CD4-positive, alpha-beta T cell treated with Interleukin-6 at 100 ng/mL for 8 hours (primary cell): ENCODE measurements at regions not wholly inside any gene's neighbourhood (a gene's known extent, or its start where the extent isn't known, plus 50 kb on each side); places are given as distances from the start of the nearest gene placed in this dataset.
"Not testable (repeated sequence)": the region's sequence is repeated elsewhere in the genome, so short reads cannot be mapped to it uniquely, and the experiment has no call there.

Experiments
- DNase-seq: peaks from one replicate; pipeline ENCODE4 v3.0.0-alpha.2; 2020; ENCODE audit warnings: mixed read lengths, low spot score

- no peak for DNase-seq
These were observed 82.2 kb upstream of the HABP2 start for GRCh38 chr10:113470372-113471240.

GRCh38 chr10:113471241-113471996, 81.4 kb upstream of the HABP2 start:
- no peak for DNase-seq

- DNase-seq, result no peak
These were observed 79.8 kb upstream of the HABP2 start for GRCh38 chr10:113473011-113473410.

GRCh38 chr10:113473851-113474250, 79.0 kb upstream of the HABP2 start:
- DNase-seq, result no peak

- DNase-seq, result no peak
These were observed 78.1 kb upstream of the HABP2 start for GRCh38 chr10:113474752-113475151.

- no peak for DNase-seq
These were observed 77.5 kb upstream of the HABP2 start for GRCh38 chr10:113475381-113475807.

- no peak for DNase-seq
These were observed 76.7 kb upstream of the HABP2 start for GRCh38 chr10:113476191-113476590.

GRCh38 chr10:113476673-113477072, 76.2 kb upstream of the HABP2 start:
- no peak for DNase-seq

- no peak for DNase-seq
These were observed 75.4 kb upstream of the HABP2 start for GRCh38 chr10:113477451-113477850.

- no peak for DNase-seq
These were observed 73.3 kb upstream of the HABP2 start for GRCh38 chr10:113479346-113480080.

- no peak for DNase-seq
These were observed 72.8 kb upstream of the HABP2 start for GRCh38 chr10:113480081-113480360.

- DNase-seq, result no peak
These were observed 71.9 kb upstream of the HABP2 start for GRCh38 chr10:113480851-113481502.

GRCh38 chr10:113484487-113484886, 68.4 kb upstream of the HABP2 start:
- no peak for DNase-seq

- no peak for DNase-seq
These were observed 67.1 kb upstream of the HABP2 start for GRCh38 chr10:113485736-113486135.

- no peak for DNase-seq
These were observed 66.3 kb upstream of the HABP2 start for GRCh38 chr10:113486531-113486930.

GRCh38 chr10:113487154-113487553, 65.7 kb upstream of the HABP2 start:
- no peak for DNase-seq

- DNase-seq, result no peak
These were observed 64.7 kb upstream of the HABP2 start for GRCh38 chr10:113488186-113488585.

- DNase-seq, result not testable (repeated sequence)
These were observed 63.3 kb upstream of the HABP2 start for GRCh38 chr10:113489522-113489921.

GRCh38 chr10:113491967-113492565, 60.8 kb upstream of the HABP2 start:
- no peak for DNase-seq

GRCh38 chr10:113493195-113493594, 59.7 kb upstream of the HABP2 start:
- DNase-seq, result no peak

- DNase-seq, result no peak
These were observed 59.0 kb upstream of the HABP2 start for GRCh38 chr10:113493882-113494301.

- DNase-seq, result no peak
These were observed 58.1 kb upstream of the HABP2 start for GRCh38 chr10:113494761-113495160.
